ENCODE measurements at regions not wholly inside any gene's neighbourhood (a gene's known extent, or its start where the extent isn't known, plus 50 kb on each side); places are given as distances from the start of the nearest gene placed in this dataset.

DNA sequence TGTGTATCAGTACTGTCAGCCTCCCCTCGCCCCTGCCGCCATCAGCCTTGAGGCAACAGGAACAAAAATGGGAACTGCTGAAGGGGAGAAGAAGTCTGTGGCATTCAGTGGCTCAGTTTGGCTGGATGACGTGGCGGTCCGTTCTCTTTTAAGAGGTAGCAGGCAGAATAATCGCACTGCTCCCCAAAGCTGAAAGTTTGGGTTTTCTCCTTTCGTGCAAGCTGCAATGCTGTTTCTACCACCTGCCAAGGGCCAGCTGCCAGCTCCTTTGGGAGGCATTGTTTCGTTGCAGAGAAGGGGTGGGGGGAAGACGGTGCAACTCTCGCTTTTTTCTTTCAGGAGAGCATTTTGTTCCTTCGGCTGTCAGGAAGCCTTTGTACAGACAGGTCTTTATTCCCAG, 369.6 kb upstream of the RORA start:
- Histone ChIP-seq H3K27me3 (no peaks in the 10 kb centered on the region), H3K4me3 (ENCODE audit: low read depth, low read length) (no peak overlapping the region), H3K36me3 (no peaks in the 10 kb centered on the region), H3K9me3 (no peaks in the 10 kb centered on the region), H3K4me1 (no peaks in the 10 kb centered on the region)
- TF ChIP-seq, protein P1, sequence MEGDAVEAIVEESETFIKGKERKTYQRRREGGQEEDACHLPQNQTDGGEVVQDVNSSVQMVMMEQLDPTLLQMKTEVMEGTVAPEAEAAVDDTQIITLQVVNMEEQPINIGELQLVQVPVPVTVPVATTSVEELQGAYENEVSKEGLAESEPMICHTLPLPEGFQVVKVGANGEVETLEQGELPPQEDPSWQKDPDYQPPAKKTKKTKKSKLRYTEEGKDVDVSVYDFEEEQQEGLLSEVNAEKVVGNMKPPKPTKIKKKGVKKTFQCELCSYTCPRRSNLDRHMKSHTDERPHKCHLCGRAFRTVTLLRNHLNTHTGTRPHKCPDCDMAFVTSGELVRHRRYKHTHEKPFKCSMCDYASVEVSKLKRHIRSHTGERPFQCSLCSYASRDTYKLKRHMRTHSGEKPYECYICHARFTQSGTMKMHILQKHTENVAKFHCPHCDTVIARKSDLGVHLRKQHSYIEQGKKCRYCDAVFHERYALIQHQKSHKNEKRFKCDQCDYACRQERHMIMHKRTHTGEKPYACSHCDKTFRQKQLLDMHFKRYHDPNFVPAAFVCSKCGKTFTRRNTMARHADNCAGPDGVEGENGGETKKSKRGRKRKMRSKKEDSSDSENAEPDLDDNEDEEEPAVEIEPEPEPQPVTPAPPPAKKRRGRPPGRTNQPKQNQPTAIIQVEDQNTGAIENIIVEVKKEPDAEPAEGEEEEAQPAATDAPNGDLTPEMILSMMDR (IDR thresholded peaks at IDR 0.05; ENCODE audit: low read depth, low read length) = no peak
- DNase-seq = no peak

DNA sequence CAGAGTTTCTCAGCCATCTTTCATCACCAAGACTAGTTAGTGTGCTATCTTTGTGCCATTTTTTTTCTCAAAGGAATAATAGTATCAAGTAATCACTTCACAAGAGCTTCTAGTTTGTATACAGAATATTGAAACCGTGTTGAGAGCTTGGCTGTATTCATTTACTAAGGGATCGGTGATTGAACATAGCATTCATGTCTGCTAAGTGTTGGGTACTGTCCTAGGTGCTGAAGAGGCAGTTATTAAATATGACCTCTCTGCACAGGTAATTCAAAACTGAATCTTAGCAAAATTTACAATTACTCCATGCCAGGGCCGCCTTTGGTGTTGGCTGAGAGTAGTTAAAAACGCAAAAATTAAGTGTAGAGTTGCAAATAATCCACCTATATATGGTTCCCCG, 355.3 kb upstream of the RORA start:
- H3K4me1 ChIP-seq = no peaks in the 10 kb centered on the region
- TF ChIP-seq, protein P1 (IDR thresholded peaks at IDR 0.05; ENCODE audit: low read depth, low read length) = no peak
- DNase-seq = no peak

DNA sequence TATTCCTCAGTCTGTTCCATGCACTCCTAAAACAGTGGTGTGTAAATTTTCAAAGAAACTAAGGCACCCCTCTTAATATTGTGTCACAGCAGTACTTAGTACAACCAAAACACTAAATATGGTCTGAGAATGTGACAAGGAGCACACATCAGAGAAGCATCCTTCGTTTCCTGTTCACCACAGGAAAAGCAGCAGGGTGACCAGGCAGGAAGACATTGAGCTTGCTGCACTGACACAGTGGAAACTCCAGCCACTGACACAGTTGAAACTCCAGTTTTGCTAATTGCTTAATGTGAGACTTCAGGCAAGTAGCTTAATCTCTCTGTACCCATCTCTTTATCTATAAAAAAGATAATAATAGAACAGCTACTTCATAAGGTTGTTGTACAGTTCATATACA, 353.0 kb upstream of the RORA start:
- H3K36me3 ChIP-seq = no peaks in the 10 kb centered on the region
- H3K9me3 ChIP-seq = no peaks in the 10 kb centered on the region
- no peak overlapping the region for H3K4me3 ChIP-seq (ENCODE audit: low read depth, low read length)
- TF ChIP-seq, protein P1 (IDR thresholded peaks at IDR 0.05; ENCODE audit: low read depth, low read length) = no peak
- no peaks in the 10 kb centered on the region for H3K4me1 ChIP-seq
- no peak for DNase-seq
- no peaks in the 10 kb centered on the region for H3K27me3 ChIP-seq

More for the DNA sequence above, 355.3 kb upstream of the RORA start:
- Histone ChIP-seq H3K27me3 (no peaks in the 10 kb centered on the region), H3K36me3 (no peaks in the 10 kb centered on the region), H3K4me3 (ENCODE audit: low read depth, low read length) (no peak overlapping the region), H3K9me3 (no peaks in the 10 kb centered on the region)

DNA sequence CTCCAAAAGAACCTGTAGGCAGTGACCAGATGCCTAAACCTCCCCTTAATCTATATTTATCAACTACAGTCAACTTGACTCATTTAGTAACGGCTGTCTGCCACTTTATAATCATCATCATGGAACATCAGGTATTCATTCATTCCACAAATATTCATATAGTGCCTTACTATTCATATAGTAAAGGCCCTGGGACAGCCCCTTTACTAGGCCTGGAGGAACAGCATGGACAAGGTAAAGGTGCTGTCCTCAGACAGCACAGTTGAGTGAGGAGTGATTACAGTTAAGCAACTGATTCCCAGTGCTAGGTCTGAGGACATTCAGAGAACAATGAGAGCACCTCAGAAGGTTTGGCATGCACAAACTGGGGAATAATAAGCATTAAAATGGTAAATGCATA, 346.5 kb upstream of the RORA start:
- no peak overlapping the region for H3K4me3 ChIP-seq (ENCODE audit: low read depth, low read length)
- H3K36me3 ChIP-seq = no peaks in the 10 kb centered on the region
- no peaks in the 10 kb centered on the region for H3K27me3 ChIP-seq
- TF ChIP-seq, protein P1 (IDR thresholded peaks at IDR 0.05; ENCODE audit: low read depth, low read length) = no peak
- H3K4me1 ChIP-seq = no peaks in the 10 kb centered on the region
- DNase-seq = no peak
- no peaks in the 10 kb centered on the region for H3K9me3 ChIP-seq

DNA sequence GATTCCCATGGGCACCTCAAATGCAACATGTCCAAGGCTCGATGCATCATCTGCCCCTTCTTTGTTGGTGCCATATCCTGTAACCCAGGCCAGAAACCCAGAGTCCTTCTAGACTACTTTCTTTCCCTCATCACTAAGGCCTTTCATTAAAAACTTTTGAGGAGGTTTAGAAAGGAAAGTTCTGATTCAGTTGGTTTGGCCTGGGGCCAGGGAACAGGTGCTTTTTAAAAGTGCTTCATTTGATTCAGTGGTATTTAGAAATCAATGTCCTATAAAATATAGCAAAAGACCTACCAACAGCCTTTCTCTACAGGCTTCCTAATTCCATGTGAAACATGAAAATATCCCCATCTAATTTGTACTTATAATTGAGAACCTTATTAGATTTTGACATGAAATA, 341.9 kb upstream of the RORA start:
- Histone ChIP-seq H3K9me3 (no peaks in the 10 kb centered on the region), H3K27me3 (no peaks in the 10 kb centered on the region), H3K36me3 (no peaks in the 10 kb centered on the region), H3K4me3 (ENCODE audit: low read depth, low read length) (no peak overlapping the region), H3K4me1 (no peaks in the 10 kb centered on the region)
- no peak for DNase-seq
- TF ChIP-seq, protein P1 (IDR thresholded peaks at IDR 0.05; ENCODE audit: low read depth, low read length) = no peak

DNA sequence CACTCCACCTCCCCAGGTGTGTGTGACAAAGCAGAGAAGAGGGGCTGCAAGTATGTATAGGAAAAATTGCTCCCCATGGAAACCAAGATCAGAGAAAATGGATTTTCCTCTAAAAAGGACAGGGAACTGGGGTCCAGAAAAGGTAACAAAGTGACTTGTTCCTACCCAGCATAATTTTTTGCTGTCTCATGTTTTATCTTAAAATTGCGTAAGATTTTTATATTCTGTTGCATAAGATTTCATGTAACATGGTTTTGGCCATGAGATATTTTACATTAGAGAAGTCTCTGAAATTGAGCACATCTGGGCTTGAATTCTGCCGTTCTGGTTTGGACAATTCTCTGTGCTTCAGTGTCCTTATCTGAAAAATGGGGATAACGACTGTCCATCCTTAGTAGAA, 335.7 kb upstream of the RORA start:
- Histone ChIP-seq H3K9me3 (no peaks in the 10 kb centered on the region), H3K4me3 (ENCODE audit: low read depth, low read length) (no peak overlapping the region), H3K36me3 (no peaks in the 10 kb centered on the region), H3K27me3 (no peaks in the 10 kb centered on the region), H3K4me1 (no peaks in the 10 kb centered on the region)
- no peak for DNase-seq
- TF ChIP-seq, protein P1 (IDR thresholded peaks at IDR 0.05; ENCODE audit: low read depth, low read length) = no peak

Measured in BE2C (cell line).